Neural cell (in vitro differentiated cells): ENCODE measurements at regions not wholly inside any gene's neighbourhood (a gene's known extent, or its start where the extent isn't known, plus 50 kb on each side); places are given as distances from the start of the nearest gene placed in this dataset.

Source experiments
- POLR2AphosphoS5 ChIP-seq: IDR thresholded peaks from 2 replicates; pipeline ENCODE4 v1.6.1; 2012
- TF ChIP-seq, protein P1 (sequence below): fragments of 450-650 bp; IDR thresholded peaks from 2 replicates; pipeline ENCODE4 v1.5.1; 2014; ENCODE audit warnings: antibody characterized with exemption, mild to moderate bottlenecking, moderate library complexity; ENCODE audit not compliant: poor library complexity, severe bottlenecking

GRCh38 chr16:79959226-79959625 lies 358.7 kb upstream of the MAF start:
- TF ChIP-seq POLR2AphosphoS5: no peak
- TF ChIP-seq, protein P1, sequence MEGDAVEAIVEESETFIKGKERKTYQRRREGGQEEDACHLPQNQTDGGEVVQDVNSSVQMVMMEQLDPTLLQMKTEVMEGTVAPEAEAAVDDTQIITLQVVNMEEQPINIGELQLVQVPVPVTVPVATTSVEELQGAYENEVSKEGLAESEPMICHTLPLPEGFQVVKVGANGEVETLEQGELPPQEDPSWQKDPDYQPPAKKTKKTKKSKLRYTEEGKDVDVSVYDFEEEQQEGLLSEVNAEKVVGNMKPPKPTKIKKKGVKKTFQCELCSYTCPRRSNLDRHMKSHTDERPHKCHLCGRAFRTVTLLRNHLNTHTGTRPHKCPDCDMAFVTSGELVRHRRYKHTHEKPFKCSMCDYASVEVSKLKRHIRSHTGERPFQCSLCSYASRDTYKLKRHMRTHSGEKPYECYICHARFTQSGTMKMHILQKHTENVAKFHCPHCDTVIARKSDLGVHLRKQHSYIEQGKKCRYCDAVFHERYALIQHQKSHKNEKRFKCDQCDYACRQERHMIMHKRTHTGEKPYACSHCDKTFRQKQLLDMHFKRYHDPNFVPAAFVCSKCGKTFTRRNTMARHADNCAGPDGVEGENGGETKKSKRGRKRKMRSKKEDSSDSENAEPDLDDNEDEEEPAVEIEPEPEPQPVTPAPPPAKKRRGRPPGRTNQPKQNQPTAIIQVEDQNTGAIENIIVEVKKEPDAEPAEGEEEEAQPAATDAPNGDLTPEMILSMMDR: no peak
